NCI-H1694 treated with DMSO at 0.1 percent for 48 hours (cell line): ENCODE measurements at regions not wholly inside any gene's neighbourhood (a gene's known extent, or its start where the extent isn't known, plus 50 kb on each side); places are given as distances from the start of the nearest gene placed in this dataset.
"Not testable (repeated sequence)": the region's sequence is repeated elsewhere in the genome, so short reads cannot be mapped to it uniquely, and the experiment has no call there.

Experiments
- DNase-seq: peaks from one replicate; lab custom pipeline; 2025; lab: John Stamatoyannopoulos, UW

- no peak for DNase-seq
These were observed 110.8 kb downstream of the ERMARD start for GRCh38 chr6:169862043-169862891.

GRCh38 chr6:169861431-169862042, 110.1 kb downstream of the ERMARD start:
- no peak for DNase-seq

GRCh38 chr6:169859978-169860703, 108.7 kb downstream of the ERMARD start:
- DNase-seq = no peak

GRCh38 chr6:169859401-169859977, 108.1 kb downstream of the ERMARD start:
- DNase-seq = no peak

GRCh38 chr6:169858935-169859351, 107.5 kb downstream of the ERMARD start:
- DNase-seq = no peak

GRCh38 chr6:169858293-169858934, 107.0 kb downstream of the ERMARD start:
- no peak for DNase-seq

- DNase-seq = no peak
These were observed 106.2 kb downstream of the ERMARD start for GRCh38 chr6:169857343-169858292.

GRCh38 chr6:169856442-169857342, 105.3 kb downstream of the ERMARD start:
- not testable (repeated sequence) for DNase-seq

GRCh38 chr6:169854813-169855212, 103.4 kb downstream of the ERMARD start:
- no peak for DNase-seq

- DNase-seq = no peak
These were observed 102.8 kb downstream of the ERMARD start for GRCh38 chr6:169854083-169854725.

- no peak for DNase-seq
These were observed 102.0 kb downstream of the ERMARD start for GRCh38 chr6:169853196-169854082.

- no peak for DNase-seq
These were observed 101.2 kb downstream of the ERMARD start for GRCh38 chr6:169852504-169853195.

GRCh38 chr6:169851641-169852503, 100.5 kb downstream of the ERMARD start:
- DNase-seq = no peak

- no peak for DNase-seq
These were observed 99.3 kb downstream of the ERMARD start for GRCh38 chr6:169850746-169851145.

GRCh38 chr6:169850154-169850553, 98.7 kb downstream of the ERMARD start:
- DNase-seq = no peak

- no peak for DNase-seq
These were observed 98.0 kb downstream of the ERMARD start for GRCh38 chr6:169849396-169849795.

- DNase-seq = no peak
These were observed 97.5 kb downstream of the ERMARD start for GRCh38 chr6:169848946-169849345.
